HG03175 (cell line): ENCODE measurements at regions not wholly inside any gene's neighbourhood (a gene's known extent, or its start where the extent isn't known, plus 50 kb on each side); places are given as distances from the start of the nearest gene placed in this dataset.

ENCODE experiments used
- ATAC-seq: cut with Tn5 transposase; IDR thresholded peaks from one replicate; pipeline ENCODE4 v1.9.1; 2021; ENCODE audit warnings: mild to moderate bottlenecking, moderate library complexity; ENCODE audit not compliant: unreplicated experiment

GRCh38 chr1:57474137-57474750, 50.4 kb upstream of the DAB1 start:
- ATAC-seq = no peak
